H54 (cell line): ENCODE measurements at regions not wholly inside any gene's neighbourhood (a gene's known extent, or its start where the extent isn't known, plus 50 kb on each side); places are given as distances from the start of the nearest gene placed in this dataset.

Experiments
- DNase-seq: peaks from one replicate; pipeline ENCODE4 v3.0.0; 2011; ENCODE audit warnings: low spot score, mixed read lengths; ENCODE audit not compliant: insufficient read length
- FAIRE-seq: peaks from 3 replicates; lab custom pipeline; 2011; peaks lifted over from hg19 to GRCh38; lab: Jason Lieb, UNC
- POLR2A ChIP-seq: IDR thresholded peaks from 2 replicates; pipeline ENCODE4 v1.6.1; 2011; ENCODE audit warnings: low read depth, mild to moderate bottlenecking, low read length

DNA sequence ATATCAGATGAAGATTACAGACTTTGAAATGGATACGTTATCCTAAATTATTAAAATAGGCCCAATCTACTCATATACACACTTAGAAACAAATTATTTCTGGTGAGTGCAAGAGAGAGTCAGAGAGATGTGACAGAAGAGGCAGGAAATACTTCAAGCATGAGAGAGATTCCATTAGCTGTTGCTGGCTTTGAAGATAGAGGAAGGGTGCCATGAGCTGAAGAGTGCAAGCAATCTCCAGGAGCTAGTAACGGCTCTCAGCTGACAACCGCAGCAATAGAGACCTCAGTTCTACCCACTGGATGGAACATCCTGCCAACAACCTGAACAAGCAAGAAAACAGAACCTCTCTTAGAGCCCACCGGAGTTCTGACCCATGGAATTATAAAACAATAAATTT lies 270.7 kb upstream of the SLITRK3 start:
- DNase-seq, result no peak
- TF ChIP-seq POLR2A, result no peak
- FAIRE-seq, result peak; percentile 11

DNA sequence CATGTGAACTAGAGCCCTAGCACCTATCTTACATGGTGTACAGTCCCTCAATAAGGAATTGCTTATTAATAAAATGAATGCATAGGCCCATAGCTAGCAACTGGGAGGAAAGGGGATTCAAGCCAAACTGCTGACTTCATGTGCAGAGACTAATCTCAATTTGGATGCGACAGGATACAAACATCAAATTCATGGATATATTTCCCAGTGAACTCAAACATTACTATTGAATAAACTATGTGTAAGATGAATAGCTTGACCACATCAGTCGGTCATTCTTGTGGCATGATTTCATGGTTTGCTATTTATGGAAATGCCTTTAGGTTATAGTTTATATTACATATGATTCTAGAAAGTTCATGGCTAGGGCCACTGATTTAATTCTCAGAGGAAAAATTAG lies 268.6 kb upstream of the SLITRK3 start:
- TF ChIP-seq POLR2A, result no peak
- FAIRE-seq (peak; percentile 80), DNase-seq (no peak)

DNA sequence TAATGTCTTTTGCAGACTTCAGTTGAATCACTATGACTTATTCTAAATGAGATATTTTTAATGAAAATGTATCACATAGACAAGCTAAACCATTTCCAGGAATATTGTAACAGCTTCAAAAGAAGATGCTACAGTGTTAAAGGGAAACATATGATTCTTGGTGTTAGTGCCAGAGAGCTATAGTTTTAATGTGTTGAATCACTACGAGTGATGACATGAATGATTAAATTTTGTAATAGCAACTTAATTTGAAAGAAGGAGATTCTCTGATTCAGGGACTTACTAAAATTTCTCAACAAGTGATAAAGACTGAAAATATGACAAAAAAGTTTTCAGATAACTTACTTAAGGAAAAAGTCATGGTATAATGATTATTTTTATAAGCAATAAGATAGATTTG lies 267.3 kb upstream of the SLITRK3 start:
- DNase-seq (no peak), FAIRE-seq (no peak)
- no peak for TF ChIP-seq POLR2A

DNA sequence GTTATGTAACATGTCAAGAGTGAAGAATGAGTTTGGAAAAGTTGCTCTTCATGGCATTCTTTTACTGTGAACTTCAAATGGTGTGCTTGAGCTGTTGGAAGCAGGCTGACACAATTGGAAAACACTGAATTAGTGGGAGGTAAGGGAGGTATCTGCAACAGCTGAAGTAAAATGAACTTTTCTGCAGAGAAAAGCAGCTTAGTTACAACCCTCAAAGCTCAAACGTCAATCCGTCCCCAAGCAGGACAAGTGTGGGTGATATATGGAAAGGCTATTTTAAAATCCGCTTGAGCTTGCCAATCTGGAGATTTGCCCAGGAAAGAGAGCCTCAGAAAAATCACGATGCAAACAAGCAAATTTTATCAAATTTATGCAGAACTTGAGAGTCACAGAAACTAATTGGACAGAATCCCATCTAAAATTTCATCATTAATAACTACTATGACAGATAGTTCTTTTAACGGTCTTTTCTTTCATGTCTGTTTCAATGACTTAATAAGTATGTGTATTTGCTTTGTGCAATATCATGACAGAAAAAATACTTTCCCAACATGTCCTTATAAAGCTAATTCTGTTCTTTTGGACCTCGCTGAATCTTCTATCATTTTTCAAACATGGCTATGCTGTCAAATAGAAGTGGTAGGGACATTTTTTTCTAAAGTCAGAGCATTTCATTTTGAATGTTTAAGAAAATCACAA lies 266.6 kb upstream of the SLITRK3 start:
- TF ChIP-seq POLR2A, result no peak
- DNase-seq (no peak), FAIRE-seq (no peak)

DNA sequence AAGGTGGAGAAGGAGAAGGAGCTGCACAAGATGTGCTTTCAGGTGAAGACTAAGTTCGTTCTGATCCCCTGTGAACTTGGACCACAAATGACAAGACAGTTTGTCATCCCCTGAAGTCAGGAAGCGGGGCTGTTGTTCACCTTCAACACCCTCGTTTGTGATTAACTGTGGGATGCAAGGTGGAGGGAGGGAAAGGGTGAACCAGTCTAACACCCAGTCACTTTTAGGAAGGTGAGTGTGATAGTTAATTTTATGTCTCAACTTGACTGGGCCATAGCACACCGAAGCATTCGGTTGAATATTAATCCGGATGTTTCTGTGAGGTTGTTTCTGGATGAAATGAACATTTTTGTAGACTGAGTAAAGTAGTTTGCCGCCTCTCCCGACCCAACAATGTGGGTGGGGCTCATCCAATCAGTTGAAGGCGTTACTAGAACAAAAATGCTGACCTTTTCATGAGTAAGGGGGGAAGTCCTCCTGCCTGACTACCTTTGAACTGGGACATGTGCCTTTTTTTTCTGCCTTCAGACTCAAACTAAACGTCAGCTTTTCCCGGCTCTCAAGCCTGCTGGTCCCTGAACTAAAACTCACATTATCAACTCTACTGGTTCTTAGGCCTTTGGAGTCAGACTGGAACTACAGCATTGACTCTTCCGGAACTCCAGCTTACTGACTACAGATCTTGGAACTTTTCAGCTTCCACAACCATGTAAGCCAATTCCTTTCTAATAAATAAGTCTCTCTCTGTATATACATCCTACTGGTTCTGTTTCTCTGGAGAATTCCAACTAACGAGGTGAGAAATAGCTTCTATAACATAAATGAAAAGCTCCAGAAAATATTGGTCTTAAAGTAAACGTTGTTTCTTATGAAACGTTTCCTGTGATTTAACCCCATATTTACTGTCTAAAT lies 264.0 kb upstream of the SLITRK3 start:
- no peak for DNase-seq
- TF ChIP-seq POLR2A, result no peak
- peak; percentile 6 for FAIRE-seq

DNA sequence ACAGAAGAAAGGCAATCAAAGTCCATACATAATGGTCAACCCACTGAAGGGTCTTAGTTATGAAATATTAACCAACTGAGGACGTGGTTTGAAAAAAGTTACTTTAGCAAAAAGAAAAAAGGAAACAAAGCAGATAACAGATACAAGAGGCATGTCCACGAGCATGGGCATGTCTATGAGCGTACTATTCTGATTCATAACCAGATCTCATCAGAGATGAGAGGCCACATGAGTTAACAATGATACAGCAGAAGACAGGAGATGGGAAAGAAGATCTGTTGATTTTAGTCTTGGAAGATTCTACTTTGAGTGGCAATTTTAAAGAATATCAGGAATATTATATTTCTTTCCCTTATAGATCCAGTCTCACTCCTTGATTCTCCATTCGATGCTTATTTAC lies 262.9 kb upstream of the SLITRK3 start:
- DNase-seq (no peak), FAIRE-seq (no peak)
- TF ChIP-seq POLR2A, result no peak

DNA sequence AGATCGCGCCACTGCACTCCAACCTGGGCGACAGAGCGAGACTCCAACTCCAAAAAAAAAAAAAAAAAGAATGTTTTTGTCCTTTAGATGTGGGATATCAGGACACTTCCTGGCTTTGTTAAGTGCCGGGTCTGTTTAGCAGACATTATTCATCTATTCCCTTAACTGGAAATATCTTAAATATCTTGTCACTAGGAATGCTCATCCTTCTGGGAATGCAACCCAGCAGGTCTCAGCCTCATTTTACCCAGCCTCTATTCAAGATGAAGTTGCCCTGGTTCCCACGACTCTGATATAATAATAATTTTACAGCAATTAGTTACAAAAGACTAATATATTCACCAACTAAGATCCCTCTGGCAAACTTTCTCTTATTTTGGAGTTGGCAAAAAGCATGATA lies 260.9 kb upstream of the SLITRK3 start:
- FAIRE-seq, result no peak
- no peak for TF ChIP-seq POLR2A
- no peak for DNase-seq

DNA sequence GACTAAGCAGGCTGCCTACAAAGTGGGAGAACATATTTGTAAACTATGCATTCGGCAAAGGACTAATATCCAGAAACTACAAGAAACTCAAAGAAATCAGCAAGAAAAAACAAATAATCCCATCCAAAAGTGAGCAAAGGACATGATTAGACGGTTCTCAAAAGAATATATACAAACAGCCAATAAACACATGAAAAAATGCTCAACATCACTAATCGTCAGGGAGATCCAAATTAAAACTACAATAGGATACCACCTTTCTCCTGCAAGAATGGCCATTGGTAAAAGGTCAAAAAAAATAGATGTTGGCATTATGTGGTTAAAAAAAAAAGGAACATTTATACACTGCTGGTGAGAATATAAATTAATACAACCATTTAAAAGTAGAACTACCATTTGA lies 259.6 kb upstream of the SLITRK3 start:
- no peak for TF ChIP-seq POLR2A
- FAIRE-seq (no peak), DNase-seq (no peak)

DNA sequence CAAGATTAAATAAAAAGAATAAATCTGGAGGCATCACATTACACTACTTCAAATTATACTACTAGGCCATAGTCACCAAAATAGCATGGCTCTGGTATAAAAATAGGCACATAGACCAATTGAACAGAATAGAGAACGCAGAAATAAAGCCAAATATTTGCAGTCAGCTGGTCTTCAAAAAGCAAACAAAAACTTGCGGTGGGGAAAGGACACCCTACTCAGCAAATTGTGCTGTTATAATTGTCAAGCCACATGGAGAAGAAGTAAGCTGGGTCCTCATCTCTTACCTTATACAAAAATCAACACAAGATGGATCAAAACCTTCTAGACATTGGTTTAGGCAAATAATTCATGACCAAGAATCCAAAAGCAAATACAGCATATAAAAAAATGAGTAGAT lies 259.2 kb upstream of the SLITRK3 start:
- TF ChIP-seq POLR2A, result no peak
- DNase-seq (no peak), FAIRE-seq (no peak)

DNA sequence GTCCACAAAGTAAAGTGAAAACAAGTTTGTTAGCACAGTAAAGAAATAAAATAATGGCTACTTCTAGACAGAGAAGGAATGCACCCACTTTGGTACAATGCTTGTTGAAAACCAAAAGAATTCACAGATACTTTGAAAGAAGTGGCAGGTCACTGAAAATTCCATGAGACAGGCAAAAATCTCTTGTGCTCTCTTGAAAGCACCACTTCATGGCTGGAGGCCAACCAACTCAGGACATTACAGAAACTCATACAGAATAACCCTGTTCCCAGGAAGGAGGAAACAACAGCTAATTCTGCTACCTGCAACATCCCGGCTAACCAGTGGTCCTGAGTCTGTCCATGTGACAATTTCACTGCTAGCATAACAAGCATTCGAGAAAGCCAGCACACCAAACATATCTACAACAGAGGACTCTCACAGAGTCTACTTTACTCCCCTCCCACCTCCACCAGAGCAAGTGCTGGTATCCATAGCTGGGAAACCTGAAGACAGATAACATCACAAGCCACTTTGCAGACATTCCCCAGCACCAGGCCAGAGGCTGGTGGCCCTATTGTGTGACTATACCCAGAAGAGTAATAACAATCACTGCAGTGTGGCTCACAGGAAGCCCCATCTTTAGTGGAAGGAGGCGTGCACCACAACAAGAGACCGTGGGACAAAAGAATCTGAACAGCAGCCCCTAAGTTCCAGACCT lies 255.3 kb upstream of the SLITRK3 start:
- FAIRE-seq (peak; percentile 45), DNase-seq (no peak)
- no peak for TF ChIP-seq POLR2A

DNA sequence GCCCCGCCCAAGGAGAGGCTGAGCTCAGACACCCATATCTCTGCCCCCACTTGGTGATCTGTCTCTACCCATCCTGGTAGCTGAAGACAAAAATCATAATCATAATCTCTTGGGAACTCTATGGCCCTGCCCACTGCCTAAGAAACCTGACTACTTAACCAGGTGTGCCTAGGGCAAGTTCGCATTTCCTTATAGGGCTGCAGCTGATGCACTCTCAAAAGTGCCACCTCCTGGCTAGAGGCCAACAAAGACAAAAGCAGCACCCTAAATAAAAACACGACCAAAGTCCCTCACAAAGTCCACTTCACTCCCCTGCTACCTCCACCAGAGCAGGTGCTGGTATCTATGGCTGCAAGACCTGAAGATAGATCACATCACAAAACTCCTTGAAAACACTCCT lies 250.4 kb upstream of the SLITRK3 start:
- no peak for FAIRE-seq
- TF ChIP-seq POLR2A, result no peak
- DNase-seq, result no peak

DNA sequence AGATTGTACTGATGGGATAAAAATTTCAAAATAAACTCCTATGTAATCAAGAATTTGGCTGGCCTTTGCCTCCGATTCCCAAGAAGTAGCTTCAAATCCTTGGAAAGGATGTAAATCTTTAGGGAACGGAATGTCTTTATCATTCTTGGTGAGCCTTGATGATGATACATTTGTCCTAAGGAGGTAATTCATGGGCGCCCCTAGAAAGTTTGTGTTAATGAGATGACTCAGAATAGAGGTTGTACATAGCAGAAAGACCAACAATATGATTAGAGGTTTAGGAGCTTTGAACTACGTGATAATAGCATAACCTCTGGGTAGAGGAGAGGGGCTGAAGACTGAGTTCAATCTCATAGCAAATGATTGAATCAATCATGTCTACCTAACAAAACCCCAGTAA lies 248.6 kb upstream of the SLITRK3 start:
- DNase-seq, result no peak
- no peak for FAIRE-seq
- TF ChIP-seq POLR2A, result no peak

DNA sequence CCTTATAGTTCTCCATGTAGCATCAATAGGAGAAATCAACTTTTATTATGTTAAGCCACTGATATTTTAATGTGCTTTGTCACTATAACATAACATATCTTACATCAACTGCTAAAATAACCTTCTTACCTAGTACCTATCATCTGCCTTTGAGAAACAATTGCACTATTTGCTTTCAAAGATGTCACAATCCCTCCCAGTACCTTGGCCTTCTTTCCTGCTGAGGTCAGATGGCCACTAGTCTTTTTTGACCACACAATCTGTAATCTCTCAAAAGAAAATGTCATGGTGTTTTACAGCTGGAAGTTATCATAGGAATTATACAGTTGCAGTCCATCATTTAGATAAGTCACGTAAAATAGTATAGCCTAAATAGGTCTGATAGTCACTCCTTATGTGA lies 247.5 kb upstream of the SLITRK3 start:
- FAIRE-seq, result no peak
- TF ChIP-seq POLR2A, result no peak
- DNase-seq, result no peak

DNA sequence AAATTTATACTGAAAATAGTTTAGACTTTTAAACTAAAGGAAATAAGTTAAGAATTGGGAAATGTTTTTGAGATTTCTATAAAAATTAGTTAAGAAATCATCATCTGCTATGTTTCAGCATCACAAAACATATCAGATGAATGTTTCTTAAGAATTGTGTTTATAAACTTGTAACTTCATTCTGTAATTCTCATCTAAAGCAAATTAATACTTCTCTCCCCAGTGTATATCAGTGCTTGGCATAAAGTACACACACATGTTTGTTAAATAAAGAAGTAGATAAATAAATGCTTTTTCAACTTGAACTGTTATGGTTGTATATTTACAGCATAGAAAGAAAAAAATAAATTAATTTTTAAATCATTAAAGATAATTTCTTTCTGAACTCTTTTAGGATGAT lies 245.9 kb upstream of the SLITRK3 start:
- DNase-seq, result no peak
- no peak for FAIRE-seq
- no peak for TF ChIP-seq POLR2A

DNA sequence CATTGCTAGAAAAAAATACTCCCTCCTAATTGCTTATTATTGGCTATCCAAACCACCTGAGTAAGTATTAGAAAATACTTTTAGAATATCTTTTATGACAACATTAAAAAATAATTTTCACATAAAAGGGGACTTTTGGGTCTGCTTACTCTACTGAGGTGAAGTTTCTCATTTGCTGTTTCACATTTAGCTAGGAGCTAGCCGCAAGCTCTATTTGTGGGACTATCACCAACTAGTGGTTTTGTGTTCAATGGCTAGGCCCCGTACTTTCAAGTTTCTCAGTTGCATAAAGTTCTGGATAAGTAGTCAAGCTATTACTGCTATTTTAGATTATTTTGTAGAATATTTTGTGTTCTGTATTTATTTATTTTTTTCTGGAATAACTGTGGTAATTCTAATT lies 244.2 kb upstream of the SLITRK3 start:
- FAIRE-seq (no peak), DNase-seq (no peak)
- TF ChIP-seq POLR2A, result no peak
